Hepatocyte (in vitro differentiated cells): ENCODE measurements at regions not wholly inside any gene's neighbourhood (a gene's known extent, or its start where the extent isn't known, plus 50 kb on each side); places are given as distances from the start of the nearest gene placed in this dataset.

Experiments used
- DNase-seq: peaks from one replicate; pipeline ENCODE4 v3.0.0-alpha.2; 2016; ENCODE audit warnings: low spot score
- H2AFZ ChIP-seq: fragments of 200-600 bp; sonication (generic); 2 replicates; pipeline ENCODE4 v1.6.0; 2016; ENCODE audit warnings: antibody characterized with exemption, mild to moderate bottlenecking
- H3K27ac ChIP-seq: fragments of 200-600 bp; sonication (generic); 2 replicates; pipeline ENCODE4 v1.5.1; 2016; ENCODE audit warnings: mild to moderate bottlenecking
- H3K27me3 ChIP-seq: fragments of 200-600 bp; sonication (generic); 2 replicates; pipeline ENCODE4 v1.6.1; 2016
- H3K36me3 ChIP-seq: fragments of 200-600 bp; sonication (generic); replicated peaks from 2 replicates; pipeline ENCODE4 v1.5.1; 2016; ENCODE audit warnings: low read depth; ENCODE audit not compliant: insufficient read depth
- H3K4me1 ChIP-seq: fragments of 200-600 bp; sonication (generic); 2 replicates; pipeline ENCODE4 v1.5.1; 2016; ENCODE audit warnings: mild to moderate bottlenecking, moderate library complexity; ENCODE audit not compliant: insufficient read depth
- H3K4me2 ChIP-seq: fragments of 200-600 bp; sonication (generic); 2 replicates; pipeline ENCODE4 v1.6.0; 2016
- H3K4me3 ChIP-seq: fragments of 200-600 bp; sonication (generic); 2 replicates; pipeline ENCODE4 v1.5.1; 2016; ENCODE audit warnings: mild to moderate bottlenecking
- H3K79me2 ChIP-seq: fragments of 200-600 bp; sonication (generic); 2 replicates; pipeline ENCODE4 v1.6.0; 2017; ENCODE audit warnings: mild to moderate bottlenecking
- H3K9me2 ChIP-seq: fragments of 200-600 bp; sonication (generic); replicated peaks from 2 replicates; pipeline ENCODE4 v1.6.0; 2017; ENCODE audit warnings: mild to moderate bottlenecking; ENCODE audit not compliant: insufficient read depth
- H3K9me3 ChIP-seq: fragments of 200-600 bp; sonication (generic); 2 replicates; pipeline ENCODE4 v1.5.1; 2016; ENCODE audit warnings: low read depth, mild to moderate bottlenecking
- H4K20me1 ChIP-seq: fragments of 200-600 bp; sonication (generic); 2 replicates; pipeline ENCODE4 v1.6.0; 2016; ENCODE audit warnings: mild to moderate bottlenecking; ENCODE audit not compliant: insufficient read depth, poor library complexity, severe bottlenecking
- CTCF ChIP-seq: fragments of 200-600 bp; sonication (generic); IDR thresholded peaks from 2 replicates; pipeline ENCODE4 v1.5.1; 2016; ENCODE audit warnings: antibody characterized with exemption, mild to moderate bottlenecking; ENCODE audit not compliant: poor library complexity
- EZH2 ChIP-seq: fragments of 200-600 bp; sonication (generic); IDR thresholded peaks from 2 replicates; pipeline ENCODE4 v1.6.1; 2016; ENCODE audit warnings: antibody characterized with exemption, mild to moderate bottlenecking, borderline replicate concordance
- EZH2phosphoT487 ChIP-seq: fragments of 200-600 bp; sonication (generic); IDR thresholded peaks from one replicate; pipeline ENCODE4 v1.6.1; 2018; ENCODE audit warnings: antibody characterized with exemption, mild to moderate bottlenecking, low read depth, moderate library complexity; ENCODE audit not compliant: unreplicated experiment, severe bottlenecking
- WGBS: methylation state at CpG from one replicate; pipeline ENCODE4 v1.1.6; 2016; ENCODE audit warnings: low lambda C conversion rate; ENCODE audit errors: missing lambda C conversion rate; 5-methylcytosine and 5-hydroxymethylcytosine counted together

- Histone ChIP-seq H3K36me3 (no peaks in the 10 kb centered on the region), H2AFZ (no peak overlapping the region), H3K79me2 (no peaks in the 10 kb centered on the region), H3K9me3 (no peaks in the 10 kb centered on the region), H3K27ac (no peak overlapping the region), H3K9me2 (no peaks in the 10 kb centered on the region), H4K20me1 (no peaks in the 10 kb centered on the region), H3K27me3 (no peaks in the 10 kb centered on the region), H3K4me3 (no peak overlapping the region), H3K4me2 (no peak overlapping the region), H3K4me1 (peaks cover 6% of the 10 kb centered on the region)
- TF ChIP-seq EZH2phosphoT487, result no peak
- TF ChIP-seq CTCF, result peak; percentile 41
- no peak for DNase-seq
These were observed 369.7 kb downstream of the MATN1 start for GRCh38 chr1:30353637-30354036.

GRCh38 chr1:30348147-30348546 lies 375.2 kb downstream of the MATN1 start:
- Histone ChIP-seq H4K20me1 (no peaks in the 10 kb centered on the region), H3K4me1 (no peaks in the 10 kb centered on the region), H3K79me2 (no peaks in the 10 kb centered on the region), H3K9me2 (no peaks in the 10 kb centered on the region), H3K36me3 (no peaks in the 10 kb centered on the region), H3K4me2 (no peak overlapping the region), H3K9me3 (no peaks in the 10 kb centered on the region), H3K27me3 (peaks cover 7% of the 10 kb centered on the region), H3K4me3 (no peak overlapping the region), H2AFZ (no peak overlapping the region), H3K27ac (no peak overlapping the region)
- 91% methylated on average over 2 of the region's 2 CpGs for WGBS
- no peak for DNase-seq
- TF ChIP-seq EZH2 (no peak), EZH2phosphoT487 (no peak), CTCF (no peak)

- no peak for TF ChIP-seq EZH2
- no peak for TF ChIP-seq EZH2phosphoT487
- TF ChIP-seq CTCF, result no peak
- Histone ChIP-seq H2AFZ (no peak overlapping the region), H3K4me3 (no peak overlapping the region), H3K27me3 (peaks cover 29% of the 10 kb centered on the region), H3K79me2 (no peaks in the 10 kb centered on the region), H3K27ac (peak overlapping the region; percentile 67), H3K4me2 (peak overlapping the region; percentile 25), H3K9me2 (no peaks in the 10 kb centered on the region), H3K36me3 (no peaks in the 10 kb centered on the region), H4K20me1 (no peaks in the 10 kb centered on the region), H3K9me3 (no peaks in the 10 kb centered on the region), H3K4me1 (no peaks in the 10 kb centered on the region)
- WGBS, result 33% methylated on average over 4 of the region's 4 CpGs
- DNase-seq, result peak; percentile 43
These were observed 377.8 kb downstream of the MATN1 start for GRCh38 chr1:30345491-30346130.

- Histone ChIP-seq H3K27ac (no peak overlapping the region), H3K36me3 (no peaks in the 10 kb centered on the region), H3K4me1 (no peaks in the 10 kb centered on the region), H2AFZ (no peak overlapping the region), H3K27me3 (peaks cover 33% of the 10 kb centered on the region), H3K4me3 (no peak overlapping the region), H3K79me2 (no peaks in the 10 kb centered on the region), H3K9me3 (no peaks in the 10 kb centered on the region), H4K20me1 (no peaks in the 10 kb centered on the region), H3K9me2 (no peaks in the 10 kb centered on the region), H3K4me2 (no peak overlapping the region)
- WGBS, result 72% methylated on average over 3 of the region's 3 CpGs
- TF ChIP-seq EZH2phosphoT487 (no peak), CTCF (no peak), EZH2 (no peak)
- DNase-seq, result no peak
These were observed 379.8 kb downstream of the MATN1 start for GRCh38 chr1:30343562-30343961.
